ENCODE measurements at regions not wholly inside any gene's neighbourhood (a gene's known extent, or its start where the extent isn't known, plus 50 kb on each side); places are given as distances from the start of the nearest gene placed in this dataset.

DNA sequence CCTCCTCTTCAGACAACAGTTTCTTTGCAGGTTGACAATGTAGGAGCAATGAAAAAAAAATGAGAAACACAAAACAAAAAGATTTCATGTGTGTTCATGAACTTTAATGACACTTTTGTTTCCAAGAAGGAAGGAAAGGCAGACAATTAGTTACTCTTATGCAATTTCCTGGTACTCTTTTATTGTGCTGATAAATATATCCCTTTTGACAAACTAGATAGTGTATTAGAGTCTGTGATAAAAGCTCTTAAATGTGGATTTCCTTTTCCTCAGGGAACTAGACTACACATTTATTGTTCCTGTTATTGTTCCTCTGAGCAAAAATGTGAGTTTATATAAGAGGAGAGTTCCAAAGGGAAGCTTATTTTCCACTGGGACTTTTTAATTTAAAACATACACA lies 188.7 kb upstream of the NRXN1 start:
- Histone ChIP-seq H3K9me3 (no peaks in the 10 kb centered on the region), H3K36me3 (ENCODE audit: insufficient read depth in 1 of 2, low read depth in 1 of 2) (no peaks in the 10 kb centered on the region), H3K4me1 (no peaks in the 10 kb centered on the region), H3K27me3 (ENCODE audit: insufficient read depth in 3 of 3, low read length in 2 of 3) (no peaks in the 10 kb centered on the region), H3K4me3 (no peak overlapping the region), H3K27ac (no peak overlapping the region)
- intact Hi-C loops (cut with DNase I): no loop called here
- ATAC-seq: no peak
- no peak for DNase-seq
- TF ChIP-seq, protein P1, sequence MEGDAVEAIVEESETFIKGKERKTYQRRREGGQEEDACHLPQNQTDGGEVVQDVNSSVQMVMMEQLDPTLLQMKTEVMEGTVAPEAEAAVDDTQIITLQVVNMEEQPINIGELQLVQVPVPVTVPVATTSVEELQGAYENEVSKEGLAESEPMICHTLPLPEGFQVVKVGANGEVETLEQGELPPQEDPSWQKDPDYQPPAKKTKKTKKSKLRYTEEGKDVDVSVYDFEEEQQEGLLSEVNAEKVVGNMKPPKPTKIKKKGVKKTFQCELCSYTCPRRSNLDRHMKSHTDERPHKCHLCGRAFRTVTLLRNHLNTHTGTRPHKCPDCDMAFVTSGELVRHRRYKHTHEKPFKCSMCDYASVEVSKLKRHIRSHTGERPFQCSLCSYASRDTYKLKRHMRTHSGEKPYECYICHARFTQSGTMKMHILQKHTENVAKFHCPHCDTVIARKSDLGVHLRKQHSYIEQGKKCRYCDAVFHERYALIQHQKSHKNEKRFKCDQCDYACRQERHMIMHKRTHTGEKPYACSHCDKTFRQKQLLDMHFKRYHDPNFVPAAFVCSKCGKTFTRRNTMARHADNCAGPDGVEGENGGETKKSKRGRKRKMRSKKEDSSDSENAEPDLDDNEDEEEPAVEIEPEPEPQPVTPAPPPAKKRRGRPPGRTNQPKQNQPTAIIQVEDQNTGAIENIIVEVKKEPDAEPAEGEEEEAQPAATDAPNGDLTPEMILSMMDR (IDR thresholded peaks at IDR 0.05): no peak

GRCh38 chr2:51220080-51220479 lies 188.1 kb upstream of the NRXN1 start:
- no peak for ATAC-seq
- no peaks in the 10 kb centered on the region for H3K27me3 ChIP-seq (ENCODE audit: insufficient read depth in 3 of 3, low read length in 2 of 3)
- intact Hi-C loops (cut with DNase I): no loop called here
- no peaks in the 10 kb centered on the region for H3K9me3 ChIP-seq
- H3K4me3 ChIP-seq: no peak overlapping the region
- DNase-seq: no peak
- TF ChIP-seq, protein P1 (IDR thresholded peaks at IDR 0.05): no peak
- H3K4me1 ChIP-seq: no peaks in the 10 kb centered on the region
- no peak overlapping the region for H3K27ac ChIP-seq
- H3K36me3 ChIP-seq (ENCODE audit: insufficient read depth in 1 of 2, low read depth in 1 of 2): no peaks in the 10 kb centered on the region
- 70 to 75% (median 73%) methylated on average over 2 of the region's 2 CpGs for WGBS, 3 donors

GRCh38 chr2:51219468-51219867 lies 187.5 kb upstream of the NRXN1 start:
- TF ChIP-seq, protein P1 (IDR thresholded peaks at IDR 0.05): no peak
- DNase-seq: no peak
- ATAC-seq: no peak
- intact Hi-C loops (cut with DNase I): no loop called here
- no peak overlapping the region for H3K27ac ChIP-seq
- H3K27me3 ChIP-seq (ENCODE audit: insufficient read depth in 3 of 3, low read length in 2 of 3): no peaks in the 10 kb centered on the region
- no peaks in the 10 kb centered on the region for H3K9me3 ChIP-seq
- 19 to 34% (median 19%) methylated on average over 4 of the region's 4 CpGs for WGBS, 3 donors
- no peaks in the 10 kb centered on the region for H3K36me3 ChIP-seq (ENCODE audit: insufficient read depth in 1 of 2, low read depth in 1 of 2)
- H3K4me3 ChIP-seq: no peak overlapping the region
- H3K4me1 ChIP-seq: no peaks in the 10 kb centered on the region

DNA sequence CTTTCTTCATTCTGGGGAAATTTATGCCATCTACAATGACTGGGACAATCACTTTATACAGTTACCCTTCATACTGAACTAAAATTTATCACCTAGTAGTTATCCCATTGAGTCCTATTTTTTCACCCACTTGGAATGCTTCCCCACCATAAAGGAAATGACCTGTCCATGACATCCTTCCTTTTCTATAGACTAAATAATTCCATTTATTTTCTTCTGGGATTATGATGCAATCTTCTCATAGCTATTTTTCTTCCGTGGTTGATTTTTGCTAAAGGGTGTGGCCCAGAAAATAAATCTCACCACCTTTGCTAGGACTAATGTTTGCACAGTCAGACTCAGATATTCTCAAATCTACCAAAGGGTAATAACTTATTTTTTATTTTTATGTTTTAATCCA lies 186.1 kb upstream of the NRXN1 start:
- intact Hi-C loops (cut with DNase I): no loop called here
- DNase-seq (no peak), ATAC-seq (no peak)
- no peak overlapping the region for H3K27ac ChIP-seq
- TF ChIP-seq, protein P1 (IDR thresholded peaks at IDR 0.05): no peak
- H3K4me3 ChIP-seq: no peak overlapping the region
- WGBS, 3 donors: 53 to 79% (median 63%) methylated on average over 1 of the region's 1 CpG
- H3K9me3 ChIP-seq: no peaks in the 10 kb centered on the region
- H3K4me1 ChIP-seq: no peaks in the 10 kb centered on the region
- H3K27me3 ChIP-seq (ENCODE audit: insufficient read depth in 3 of 3, low read length in 2 of 3): no peaks in the 10 kb centered on the region
- H3K36me3 ChIP-seq (ENCODE audit: insufficient read depth in 1 of 2, low read depth in 1 of 2): no peaks in the 10 kb centered on the region

DNA sequence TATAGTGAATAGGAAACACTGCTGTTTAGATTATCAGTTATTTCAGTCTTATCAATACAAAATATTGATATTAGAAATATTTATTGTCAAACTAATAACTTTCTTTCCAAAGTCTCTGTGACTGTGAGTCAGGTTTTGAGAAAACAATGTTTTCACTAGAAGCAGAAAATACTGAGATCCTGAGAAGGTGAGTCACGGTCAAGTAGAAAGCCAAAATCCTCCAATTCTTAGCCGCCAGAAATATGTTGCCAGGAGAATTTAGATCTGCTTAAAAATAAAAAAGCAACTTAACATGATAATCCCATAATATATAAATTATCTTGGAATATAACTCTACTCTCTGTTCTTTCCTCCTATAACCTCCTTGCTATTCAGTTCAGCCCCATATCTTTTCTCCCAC lies 181.9 kb upstream of the NRXN1 start:
- WGBS, 3 donors: 81 to 86% (median 83%) methylated on average over 2 of the region's 2 CpGs
- TF ChIP-seq, protein P1 (IDR thresholded peaks at IDR 0.05): no peak
- no peaks in the 10 kb centered on the region for H3K4me1 ChIP-seq
- no peaks in the 10 kb centered on the region for H3K9me3 ChIP-seq
- H3K4me3 ChIP-seq: no peak overlapping the region
- no peaks in the 10 kb centered on the region for H3K36me3 ChIP-seq (ENCODE audit: insufficient read depth in 1 of 2, low read depth in 1 of 2)
- intact Hi-C loops (cut with DNase I): no loop called here
- DNase-seq (no peak), ATAC-seq (no peak)
- no peak overlapping the region for H3K27ac ChIP-seq
- H3K27me3 ChIP-seq (ENCODE audit: insufficient read depth in 3 of 3, low read length in 2 of 3): peaks cover 0 to 2% (median 0%) of the 10 kb centered on the region in 3 donors

Data from psoas muscle (tissue), 7 donors.